Nephron progenitor cell (in vitro differentiated cells): ENCODE measurements at regions not wholly inside any gene's neighbourhood (a gene's known extent, or its start where the extent isn't known, plus 50 kb on each side); places are given as distances from the start of the nearest gene placed in this dataset.

Experiments
- DNase-seq: peaks from one replicate; pipeline ENCODE4 v3.0.0; 2021
- H3K27ac Mint-ChIP-seq: 2 replicates; pipeline ENCODE4 v1.8.0; 2021; ENCODE audit warnings: mild to moderate bottlenecking, moderate library complexity, mixed read lengths
- H3K27me3 Mint-ChIP-seq: 2 replicates; pipeline ENCODE4 v1.8.0; 2021; ENCODE audit warnings: mild to moderate bottlenecking, low read depth, mixed read lengths; ENCODE audit not compliant: poor library complexity
- H3K36me3 Mint-ChIP-seq: 2 replicates; pipeline ENCODE4 v1.8.0; 2021; ENCODE audit warnings: low read depth, mixed read lengths
- H3K4me1 Mint-ChIP-seq: 2 replicates; pipeline ENCODE4 v1.8.0; 2021; ENCODE audit warnings: mixed read lengths
- H3K4me3 Mint-ChIP-seq: 2 replicates; pipeline ENCODE4 v1.8.0; 2021; ENCODE audit warnings: mild to moderate bottlenecking, moderate library complexity, mixed read lengths
- H3K9me3 Mint-ChIP-seq: 2 replicates; pipeline ENCODE4 v1.8.0; 2021; ENCODE audit warnings: mild to moderate bottlenecking, moderate library complexity, mixed read lengths
- CTCF ChIP-seq: fragments of 200-600 bp; sonication (generic); IDR thresholded peaks from 2 replicates; pipeline ENCODE4 v1.5.0; 2021; ENCODE audit warnings: antibody characterized with exemption

- Mint-ChIP-seq H3K27me3 (peaks cover 4% of the 10 kb centered on the region), H3K9me3 (no peaks in the 10 kb centered on the region), H3K4me1 (peaks cover 13% of the 10 kb centered on the region), H3K27ac (no peak overlapping the region), H3K36me3 (no peaks in the 10 kb centered on the region), H3K4me3 (no peak overlapping the region)
- TF ChIP-seq CTCF: no peak
- no peak for DNase-seq
Observed at GRCh38 chr12:77608271-77608824, 222.3 kb upstream of the NAV3 start.

- no peak for DNase-seq
- H3K27me3 Mint-ChIP-seq: peaks cover 7% of the 10 kb centered on the region
- TF ChIP-seq CTCF: no peak
- no peak overlapping the region for H3K4me3 Mint-ChIP-seq
- H3K36me3 Mint-ChIP-seq: no peaks in the 10 kb centered on the region
- H3K4me1 Mint-ChIP-seq: peaks cover 13% of the 10 kb centered on the region
- H3K9me3 Mint-ChIP-seq: no peaks in the 10 kb centered on the region
- no peak overlapping the region for H3K27ac Mint-ChIP-seq
Observed at GRCh38 chr12:77606348-77606747, 224.3 kb upstream of the NAV3 start.

GRCh38 chr12:77603946-77604345 lies 226.7 kb upstream of the NAV3 start:
- H3K4me1 Mint-ChIP-seq: peaks cover 6% of the 10 kb centered on the region
- H3K27me3 Mint-ChIP-seq: peaks cover 3% of the 10 kb centered on the region
- no peaks in the 10 kb centered on the region for H3K36me3 Mint-ChIP-seq

GRCh38 chr12:77601069-77601468 lies 229.6 kb upstream of the NAV3 start:
- no peak for TF ChIP-seq CTCF
- H3K4me3 Mint-ChIP-seq: no peak overlapping the region
- H3K36me3 Mint-ChIP-seq: no peaks in the 10 kb centered on the region
- no peak for DNase-seq
- no peak overlapping the region for H3K27ac Mint-ChIP-seq
- no peaks in the 10 kb centered on the region for H3K4me1 Mint-ChIP-seq
- peaks cover 3% of the 10 kb centered on the region for H3K27me3 Mint-ChIP-seq
- H3K9me3 Mint-ChIP-seq: no peaks in the 10 kb centered on the region

More at GRCh38 chr12:77603946-77604345, 226.7 kb upstream of the NAV3 start:
- no peak for DNase-seq
- TF ChIP-seq CTCF: no peak
- H3K9me3 Mint-ChIP-seq: no peaks in the 10 kb centered on the region
- no peak overlapping the region for H3K27ac Mint-ChIP-seq
- no peak overlapping the region for H3K4me3 Mint-ChIP-seq

- Mint-ChIP-seq H3K4me3 (no peak overlapping the region), H3K9me3 (no peaks in the 10 kb centered on the region), H3K4me1 (no peaks in the 10 kb centered on the region), H3K36me3 (no peaks in the 10 kb centered on the region), H3K27ac (no peak overlapping the region), H3K27me3 (peaks cover 3% of the 10 kb centered on the region)
- no peak for DNase-seq
- TF ChIP-seq CTCF: no peak
Observed at GRCh38 chr12:77600468-77600843, 230.2 kb upstream of the NAV3 start.

- no peaks in the 10 kb centered on the region for H3K4me1 Mint-ChIP-seq
- no peaks in the 10 kb centered on the region for H3K9me3 Mint-ChIP-seq
- DNase-seq: no peak
- peaks cover 3% of the 10 kb centered on the region for H3K27me3 Mint-ChIP-seq
- no peak overlapping the region for H3K27ac Mint-ChIP-seq
- H3K36me3 Mint-ChIP-seq: no peaks in the 10 kb centered on the region
- no peak for TF ChIP-seq CTCF
- H3K4me3 Mint-ChIP-seq: no peak overlapping the region
Observed at GRCh38 chr12:77599782-77600467, 230.8 kb upstream of the NAV3 start.
